ENCODE measurements at regions not wholly inside any gene's neighbourhood (a gene's known extent, or its start where the extent isn't known, plus 50 kb on each side); places are given as distances from the start of the nearest gene placed in this dataset.

DNA sequence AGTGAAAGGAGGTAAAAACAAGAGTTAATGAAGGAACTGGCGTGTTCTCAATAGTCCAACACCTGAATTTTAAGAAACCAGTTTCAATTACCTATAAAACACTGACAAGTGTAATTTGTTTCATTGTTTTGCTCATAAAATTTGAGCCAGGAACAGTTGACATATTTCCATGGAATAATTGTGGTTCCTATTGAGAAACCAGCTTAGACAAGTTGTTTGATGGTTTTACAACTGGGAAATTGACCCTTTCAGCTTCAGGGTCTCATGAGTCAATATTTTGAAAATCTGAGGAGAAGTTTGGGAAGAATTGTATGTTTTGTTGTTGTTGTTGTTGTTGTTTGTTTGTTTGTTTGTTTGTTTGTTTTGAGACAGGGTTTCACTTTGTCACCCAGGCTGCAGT lies 69.1 kb upstream of the GADD45A start:
- no peak for DNase-seq

DNA sequence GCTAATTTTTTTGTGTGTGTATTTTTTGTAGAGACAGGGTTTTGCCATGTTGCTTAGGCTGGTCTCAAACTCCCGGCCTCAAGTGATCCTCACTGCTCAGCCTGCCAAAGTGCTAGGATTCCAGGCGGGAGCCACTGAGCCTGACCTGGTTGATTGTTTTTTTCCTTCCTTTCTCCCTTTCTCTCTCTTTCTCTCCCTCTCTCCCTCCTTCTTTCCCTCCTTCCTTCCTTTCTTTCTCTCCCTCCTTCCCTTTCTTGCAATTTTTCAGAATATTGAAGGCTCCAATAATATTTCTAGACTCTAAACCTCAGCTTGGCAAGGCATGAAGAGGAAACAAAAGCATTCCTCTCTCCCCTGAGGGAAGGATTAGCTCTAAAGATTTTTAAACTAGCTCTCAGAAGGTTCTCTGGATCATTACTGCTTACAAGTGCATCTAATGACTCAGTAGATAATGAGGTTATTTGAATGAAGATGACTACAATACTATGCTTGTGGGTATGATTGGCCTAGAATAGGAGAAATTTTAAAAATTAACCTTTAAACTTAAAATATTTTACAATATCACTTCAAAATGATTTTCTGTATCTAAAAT lies 68.5 kb upstream of the GADD45A start:
- no peak for DNase-seq

DNA sequence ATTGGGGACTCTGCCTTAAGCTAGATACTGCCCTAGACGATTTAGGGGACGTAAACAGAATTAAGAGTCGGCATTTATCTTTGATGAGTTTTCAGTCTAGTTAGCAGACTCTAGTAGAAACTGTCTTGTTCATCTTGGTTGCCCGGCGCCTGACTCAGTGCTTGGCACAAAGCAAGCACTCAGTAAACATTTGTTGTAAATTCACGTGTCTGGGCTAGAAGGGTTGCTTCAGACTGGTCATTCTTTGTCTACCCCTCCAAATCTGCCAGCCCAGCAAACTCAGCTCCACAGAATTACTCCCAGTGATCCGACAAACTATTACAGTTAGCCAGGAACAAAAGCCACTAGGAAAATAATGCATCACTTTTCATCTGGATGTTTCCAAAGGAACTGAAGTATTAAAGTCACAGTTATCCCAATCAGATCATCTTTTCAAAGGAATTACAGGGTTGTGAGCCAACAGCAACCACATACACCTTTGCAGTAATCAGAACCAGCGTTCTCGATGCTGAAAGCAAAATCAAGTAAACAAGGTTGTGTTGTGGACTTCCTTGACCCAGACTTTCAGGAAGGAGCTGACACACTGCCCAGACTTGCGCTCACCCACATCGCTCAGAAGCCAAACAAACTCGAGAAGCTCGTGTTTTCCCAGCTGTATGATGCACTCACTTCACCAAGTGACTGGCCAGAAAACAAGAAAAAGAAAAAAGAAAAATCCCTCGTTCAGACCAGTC lies 66.5 kb upstream of the GADD45A start:
- no peak for DNase-seq

DNA sequence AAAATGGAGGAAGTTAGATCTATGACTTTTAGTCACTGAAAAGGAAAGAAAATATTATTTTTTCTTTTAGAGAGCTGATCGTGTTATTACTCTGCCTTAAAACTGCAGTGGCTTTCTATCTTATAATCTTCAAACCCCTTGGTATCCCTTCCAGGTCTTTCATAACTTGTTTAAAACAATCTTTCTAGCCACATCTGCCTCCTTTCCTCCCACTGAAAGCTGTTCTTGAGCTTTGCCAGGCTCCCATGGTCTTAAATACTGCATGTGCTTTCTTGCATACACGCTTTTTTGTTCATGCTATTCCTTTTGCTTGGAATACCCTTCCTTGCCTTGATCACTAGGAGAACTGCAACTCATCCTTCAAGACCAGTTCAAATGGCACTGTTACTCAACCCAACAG lies 65.9 kb upstream of the GADD45A start:
- DNase-seq, result no peak

DNA sequence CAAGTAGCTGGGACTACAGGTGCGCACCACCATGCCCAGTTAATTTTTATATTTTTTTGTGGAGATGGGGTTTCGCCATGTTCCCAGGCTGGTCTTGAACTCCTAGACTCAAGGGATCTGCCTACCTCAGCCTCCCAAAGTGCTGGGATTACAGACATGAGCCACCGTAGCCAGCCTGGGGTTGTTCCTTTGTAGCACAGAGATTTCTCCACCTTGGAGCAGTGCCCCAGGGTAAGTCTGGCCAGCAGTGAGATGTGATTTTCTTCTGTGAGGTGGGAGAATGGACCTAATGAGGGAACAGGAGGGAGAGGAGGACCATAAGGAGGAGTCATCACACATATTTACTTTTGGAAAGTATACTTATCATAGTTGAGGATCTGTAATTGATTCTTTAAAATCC lies 61.1 kb upstream of the GADD45A start:
- DNase-seq, result no peak

DNA sequence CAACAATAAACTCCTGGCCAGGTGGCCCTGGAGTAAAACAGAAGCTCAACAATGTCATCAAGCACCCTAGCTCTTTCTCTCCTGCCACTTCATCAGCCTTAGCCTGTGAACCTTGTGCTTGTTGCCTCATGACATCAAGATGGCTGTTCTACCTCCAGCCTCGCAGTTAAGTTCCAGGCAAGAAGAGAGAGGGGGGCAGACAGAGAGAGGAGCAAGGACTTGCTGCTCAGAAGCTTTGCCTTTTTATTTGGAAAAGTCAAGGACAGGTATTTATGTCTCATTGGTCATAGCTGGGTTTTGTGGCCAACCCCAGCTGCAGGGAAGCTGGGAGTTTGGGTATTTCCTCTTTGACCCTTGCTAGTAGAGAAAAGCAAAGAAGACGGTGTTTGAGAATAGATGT lies 60.3 kb upstream of the GADD45A start:
- no peak for DNase-seq

DNA sequence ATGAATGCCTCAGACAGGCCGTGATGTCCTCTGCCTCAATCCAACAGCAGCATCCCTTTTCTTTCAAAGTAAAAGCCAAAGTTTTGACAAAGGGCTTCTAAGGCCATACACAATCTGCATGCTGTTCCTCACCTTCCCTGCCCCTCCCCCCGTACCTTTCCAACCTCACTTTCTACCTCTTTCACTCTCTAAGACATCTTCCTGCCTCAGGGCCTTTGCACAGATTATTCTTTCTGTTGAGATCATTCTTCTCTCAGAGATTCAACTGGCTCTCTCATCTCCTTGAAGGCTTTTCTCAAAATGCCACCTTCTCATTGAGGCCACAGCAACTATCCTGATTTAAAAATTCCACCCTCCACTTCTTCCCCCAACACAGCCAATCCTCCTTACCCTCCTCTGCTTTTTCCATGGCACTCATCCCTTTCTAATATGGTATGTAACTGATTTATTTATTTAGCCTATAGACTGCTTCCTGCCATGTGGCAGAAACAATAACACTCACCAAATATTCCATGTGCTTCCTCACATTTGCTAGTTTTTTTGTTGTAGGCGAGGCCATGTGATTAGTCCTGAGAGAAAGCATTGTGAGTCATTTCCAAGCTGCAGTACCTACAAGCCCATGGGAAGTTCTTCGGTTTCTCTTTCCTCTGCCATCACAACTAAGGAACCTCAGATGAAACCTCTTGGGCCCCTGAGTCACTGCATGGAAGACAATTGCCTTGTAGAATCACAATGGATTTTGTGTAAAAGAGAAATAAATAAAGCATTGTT lies 58.7 kb upstream of the GADD45A start:
- DNase-seq, result no peak

DNA sequence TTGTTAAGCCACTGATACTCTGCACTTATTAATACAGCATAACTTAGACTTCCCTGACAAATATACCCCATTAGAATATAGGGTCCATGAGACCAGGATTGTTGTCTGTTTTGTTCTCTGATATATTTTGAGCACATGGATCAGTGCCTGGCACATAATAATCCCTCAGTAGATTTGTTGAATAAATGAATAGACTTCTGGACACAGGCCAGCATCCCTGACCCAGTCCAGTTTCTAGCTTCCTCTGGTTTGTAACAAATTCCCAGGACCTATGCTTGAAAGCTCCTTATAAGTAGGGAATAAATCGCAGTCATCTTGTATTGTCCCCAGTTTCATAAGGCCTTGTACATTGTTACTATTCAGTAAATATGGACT lies 58.2 kb upstream of the GADD45A start:
- no peak for DNase-seq

DNA sequence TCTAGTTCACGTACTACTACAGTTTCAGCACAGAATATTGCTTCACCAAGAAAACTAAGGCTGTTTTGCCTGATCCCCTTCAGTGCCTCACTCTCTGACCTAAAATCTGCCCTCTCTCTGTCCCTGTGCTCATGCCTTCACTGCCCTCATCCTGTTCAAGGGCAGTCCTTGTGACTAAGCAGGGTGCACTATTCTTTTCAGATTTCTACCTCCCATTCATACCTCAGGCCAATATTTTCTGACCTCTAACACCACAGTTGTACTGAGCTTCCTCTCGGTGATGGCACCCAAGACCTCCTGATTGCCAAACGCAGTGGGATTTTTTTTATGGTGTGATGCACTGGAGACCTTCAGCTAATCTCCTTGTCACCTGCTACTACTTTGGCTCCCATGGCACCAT lies 57.7 kb upstream of the GADD45A start:
- DNase-seq, result no peak

DNA sequence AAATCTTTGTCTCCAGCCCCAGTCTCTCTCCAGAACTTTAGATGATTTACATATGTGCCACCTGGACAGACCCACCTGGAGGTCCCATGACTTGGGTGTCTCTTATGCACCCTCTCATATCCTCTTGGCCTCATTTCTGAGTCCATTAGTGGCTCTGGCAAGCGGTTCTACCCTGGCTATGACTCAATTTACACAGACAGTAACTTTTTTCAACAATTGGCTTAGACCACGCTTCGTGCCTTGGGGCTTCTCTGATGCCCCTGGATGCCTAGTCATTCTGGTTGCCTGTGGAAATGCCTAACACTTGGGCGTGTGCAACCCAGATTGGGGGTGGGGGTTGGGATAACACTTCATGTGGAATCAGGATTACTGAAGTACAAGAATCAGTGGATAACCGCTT lies 57.1 kb upstream of the GADD45A start:
- no peak for DNase-seq

DNA sequence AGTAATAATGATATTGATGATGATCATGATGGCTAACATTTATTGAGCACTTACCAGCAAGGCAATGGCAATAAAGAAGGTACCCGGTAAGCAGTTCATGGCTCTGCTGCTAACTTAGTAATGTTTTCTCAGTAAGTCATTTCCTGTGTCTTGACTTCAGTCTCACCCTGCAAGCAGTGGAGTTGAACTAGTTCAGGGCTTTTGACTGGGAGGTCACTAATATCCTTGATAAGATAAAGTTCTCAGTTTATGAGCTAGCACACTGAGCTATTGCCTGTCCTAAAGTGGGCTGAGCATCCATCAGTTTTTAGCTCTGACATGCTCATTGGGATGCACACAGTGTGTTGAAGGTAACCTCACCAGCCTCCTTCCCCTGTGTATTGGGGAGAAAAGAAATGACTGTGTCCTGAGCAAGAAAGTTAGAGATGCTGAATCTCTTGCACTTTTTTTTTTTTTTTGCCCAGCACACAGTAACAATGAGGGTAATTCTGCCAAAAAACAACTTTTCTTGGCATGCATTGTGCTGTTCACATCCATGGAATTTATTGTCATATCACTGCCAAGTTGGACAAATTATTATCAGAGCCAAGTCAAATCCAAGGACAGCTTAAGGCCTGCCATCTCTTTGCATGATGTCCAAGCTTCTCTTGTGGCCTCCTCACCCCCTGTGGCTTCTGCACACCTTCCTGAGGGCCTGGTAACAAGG lies 55.5 kb upstream of the GADD45A start:
- no peak for DNase-seq

DNA sequence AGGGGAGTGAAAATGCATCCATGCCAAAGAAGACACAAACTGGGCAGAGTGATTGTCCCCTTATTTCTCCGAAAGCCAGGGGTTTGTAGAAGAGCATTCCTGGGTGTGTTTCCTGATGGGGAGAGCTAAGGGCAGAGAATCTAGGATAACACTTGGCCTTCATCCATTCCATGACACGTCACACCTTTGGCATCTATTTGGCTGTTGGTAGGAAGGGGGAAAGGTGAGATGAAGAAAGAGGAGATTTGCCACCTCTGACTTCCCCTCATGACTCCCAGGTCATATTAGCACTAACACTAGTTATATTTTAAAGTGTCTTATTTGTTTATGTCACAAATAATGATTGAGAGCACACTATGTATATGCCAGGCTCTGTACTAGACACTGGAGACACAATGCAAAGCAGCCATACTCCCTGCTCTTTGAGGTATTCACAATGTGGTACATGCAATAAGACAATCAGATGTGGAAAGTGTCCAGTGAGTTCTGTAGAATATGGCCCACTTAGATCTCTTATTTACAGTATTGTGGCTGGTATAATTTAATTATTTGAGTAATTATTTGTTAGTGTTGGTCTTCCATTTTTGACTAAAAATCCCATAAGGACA lies 54.5 kb upstream of the GADD45A start:
- DNase-seq, result no peak

DNA sequence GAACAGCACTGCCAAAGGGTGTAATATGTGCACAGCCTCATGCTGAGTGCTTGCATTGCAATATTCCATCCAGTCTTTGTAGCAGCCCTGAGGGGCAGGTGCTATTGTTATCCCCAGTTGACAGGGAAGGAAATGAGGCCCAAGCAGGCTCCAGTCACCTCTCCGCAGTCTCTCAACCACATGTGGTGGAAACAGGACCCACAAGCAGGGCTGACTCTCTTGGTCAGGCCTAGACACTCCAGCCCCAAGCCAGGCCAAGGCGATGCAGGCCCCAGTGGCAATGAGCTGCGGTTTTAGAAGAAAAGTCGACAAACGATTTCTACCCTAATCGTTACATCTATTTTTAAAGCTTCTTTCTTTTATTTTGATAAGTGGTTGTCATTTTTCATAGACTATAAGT lies 52.6 kb upstream of the GADD45A start:
- DNase-seq, result no peak

DNA sequence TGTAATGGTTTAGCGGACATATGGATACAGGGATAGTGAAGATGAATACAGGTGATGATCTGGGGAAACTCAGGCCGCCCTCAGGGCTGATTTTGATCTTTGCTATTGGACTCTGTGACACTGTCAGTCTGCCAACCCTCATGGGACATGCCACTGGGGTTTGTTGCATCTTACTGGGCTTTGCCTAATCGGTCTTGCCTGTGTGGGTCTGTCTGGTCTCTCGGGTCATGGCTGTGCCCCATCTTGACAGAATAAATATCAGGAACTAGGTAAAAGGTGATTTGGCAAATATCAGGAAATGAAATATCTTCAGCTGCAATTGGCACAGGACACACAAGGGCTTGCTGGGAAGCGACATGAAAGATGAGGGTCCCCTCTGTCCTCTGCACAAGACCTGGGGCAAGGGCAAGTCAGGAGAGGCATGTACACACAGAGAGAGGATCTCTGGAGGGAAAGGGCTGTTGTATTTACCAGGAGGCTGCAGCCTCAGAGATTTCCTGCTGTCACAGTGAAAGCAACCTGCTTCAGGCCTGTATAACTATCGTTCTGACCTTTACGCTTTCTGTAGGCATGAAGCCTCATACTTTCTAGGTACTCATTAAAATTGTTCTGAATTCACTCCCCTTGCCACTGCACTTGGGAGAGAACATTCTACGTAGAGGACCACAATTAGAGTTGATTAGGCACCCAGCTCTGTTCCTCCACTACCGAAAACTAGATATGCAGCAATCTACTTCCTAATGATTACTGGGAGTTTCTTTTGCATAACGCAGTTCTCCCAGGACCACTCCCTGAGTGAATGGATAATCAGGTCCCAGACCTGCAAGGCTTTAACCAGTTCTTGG lies 52.0 kb upstream of the GADD45A start:
- DNase-seq, result no peak

DNA sequence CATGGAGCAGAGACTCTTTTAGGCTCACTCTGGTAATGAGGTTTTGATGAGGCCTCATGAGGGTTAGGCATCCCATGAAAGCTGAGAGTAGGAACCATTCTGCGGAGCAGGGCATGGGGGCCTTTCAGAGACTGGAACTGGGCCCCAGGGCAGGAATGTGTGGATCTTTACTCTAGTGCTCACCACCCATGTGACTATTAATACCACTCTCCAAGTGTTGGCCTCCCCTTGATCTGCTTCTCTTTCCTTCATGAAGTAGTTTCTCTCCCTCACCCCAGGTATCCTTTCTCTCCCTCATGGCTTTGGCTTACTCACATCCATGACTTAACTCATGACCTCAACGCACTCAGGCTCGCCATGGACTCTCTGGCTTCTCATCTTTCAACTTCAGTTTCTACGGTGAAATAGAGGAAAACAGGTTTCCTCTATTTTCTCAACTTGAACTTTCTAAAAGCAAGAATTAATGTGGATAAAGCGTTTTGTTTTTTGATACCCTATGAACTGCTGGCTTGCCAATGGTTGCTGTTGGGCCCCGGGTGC lies 50.5 kb upstream of the GADD45A start:
- no peak for DNase-seq

DNA sequence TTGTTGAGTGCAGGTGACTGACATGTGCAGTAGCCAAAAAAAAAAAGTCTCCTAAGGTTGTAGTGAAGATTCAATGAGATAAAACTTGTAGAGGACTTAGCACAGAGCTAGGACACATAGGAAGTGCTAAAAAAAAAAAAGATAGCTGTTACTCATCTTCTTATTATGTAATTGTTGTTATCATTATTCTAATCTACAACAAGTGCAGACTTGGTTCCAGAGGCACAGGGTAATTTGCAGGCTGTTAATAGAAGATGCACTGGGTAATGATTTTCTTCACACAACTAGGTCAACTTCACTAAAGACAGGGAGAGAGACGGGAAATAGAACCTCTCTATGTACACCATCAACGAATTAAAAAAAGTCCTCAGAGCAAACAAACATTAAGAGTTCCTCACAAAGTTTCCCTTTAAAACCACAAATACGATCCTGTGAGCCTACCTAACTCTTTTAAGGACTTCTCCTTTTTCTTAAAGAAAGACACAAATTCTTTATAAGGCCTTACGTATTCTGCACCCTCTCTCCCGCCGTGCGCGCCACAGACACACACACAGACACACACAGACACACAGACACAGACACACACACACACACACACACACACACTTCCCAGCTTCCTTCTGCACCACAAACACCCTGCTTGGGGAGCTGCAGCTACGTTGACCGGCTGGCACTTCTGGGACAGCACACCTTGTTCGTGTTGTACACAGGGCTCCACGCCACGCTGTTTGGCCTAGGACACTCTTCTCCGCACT lies 49.8 kb upstream of the GADD45A start:
- no peak for DNase-seq

Data from renal pelvis (tissue), 1 donor.